H9 (cell line): ENCODE measurements at regions not wholly inside any gene's neighbourhood (a gene's known extent, or its start where the extent isn't known, plus 50 kb on each side); places are given as distances from the start of the nearest gene placed in this dataset.

ENCODE experiments used
- DNase-seq: peaks from one replicate; pipeline ENCODE4 v3.0.0-alpha.2; 2017
- H2AFZ ChIP-seq: one replicate; pipeline ENCODE4 v1.6.1; 2013; ENCODE audit warnings: mild to moderate bottlenecking, low read length, control low read depth, moderate library complexity
- H2AK5ac ChIP-seq: 2 replicates; pipeline ENCODE4 v1.6.1; 2013; ENCODE audit warnings: low read length, control low read depth, mixed read lengths; ENCODE audit not compliant: insufficient read length
- H2BK120ac ChIP-seq: one replicate; pipeline ENCODE4 v1.6.1; 2013; ENCODE audit warnings: low read depth, mild to moderate bottlenecking, low read length, control low read depth, inconsistent platforms; ENCODE audit not compliant: poor library complexity, severe bottlenecking
- H2BK12ac ChIP-seq: 2 replicates; pipeline ENCODE4 v1.6.1; 2013; ENCODE audit warnings: low read length, control low read depth, mixed read lengths, low read depth; ENCODE audit not compliant: insufficient read length
- H2BK15ac ChIP-seq: 2 replicates; pipeline ENCODE4 v1.6.1; 2013; ENCODE audit warnings: low read depth, low read length, control low read depth
- H2BK20ac ChIP-seq: one replicate; pipeline ENCODE4 v1.6.1; 2013; ENCODE audit warnings: low read depth, mild to moderate bottlenecking, low read length, control low read depth, inconsistent platforms; ENCODE audit not compliant: poor library complexity, severe bottlenecking
- H2BK5ac ChIP-seq: 2 replicates; pipeline ENCODE4 v1.6.1; 2013; ENCODE audit warnings: low read length, control low read depth, mixed read lengths; ENCODE audit not compliant: insufficient read length
- H3K14ac ChIP-seq: 2 replicates; pipeline ENCODE4 v1.6.1; 2013; ENCODE audit warnings: low read length, control low read depth; ENCODE audit not compliant: insufficient read depth
- H3K18ac ChIP-seq: 2 replicates; pipeline ENCODE4 v1.6.1; 2013; ENCODE audit warnings: low read depth, mild to moderate bottlenecking, mixed read lengths, low read length, control low read depth; ENCODE audit not compliant: insufficient read length
- H3K23ac ChIP-seq: 2 replicates; pipeline ENCODE4 v1.6.1; 2013; ENCODE audit warnings: low read length, control low read depth, mixed read lengths, low read depth; ENCODE audit not compliant: insufficient read length
- H3K23me2 ChIP-seq: 2 replicates; pipeline ENCODE4 v1.6.1; 2013; ENCODE audit warnings: low read depth, mild to moderate bottlenecking, mixed read lengths, low read length, control low read depth; ENCODE audit not compliant: insufficient read length, poor library complexity, severe bottlenecking
- H3K27ac ChIP-seq: 2 replicates; pipeline ENCODE4 v1.5.1; 2013; ENCODE audit warnings: low read length, control low read depth, mixed read lengths, low read depth; ENCODE audit not compliant: insufficient read length
- H3K27me3 ChIP-seq: 2 replicates; pipeline ENCODE4 v1.6.1; 2013; ENCODE audit warnings: low read length, control low read depth, inconsistent platforms; ENCODE audit not compliant: insufficient read depth
- H3K4ac ChIP-seq: 2 replicates; pipeline ENCODE4 v1.6.1; 2013; ENCODE audit warnings: low read depth, mild to moderate bottlenecking, control low read depth, inconsistent platforms, low read length, moderate library complexity
- H3K4me1 ChIP-seq: 2 replicates; pipeline ENCODE4 v1.6.1; 2013; ENCODE audit warnings: low read length, control low read depth, inconsistent platforms; ENCODE audit not compliant: insufficient read depth
- H3K4me2 ChIP-seq: 2 replicates; pipeline ENCODE4 v1.6.1; 2013; ENCODE audit warnings: low read length, control low read depth, mixed read lengths; ENCODE audit not compliant: insufficient read length, insufficient read depth
- H3K56ac ChIP-seq: 2 replicates; pipeline ENCODE4 v1.6.1; 2013; ENCODE audit warnings: low read depth, mild to moderate bottlenecking, mixed read lengths, low read length, control low read depth; ENCODE audit not compliant: insufficient read length
- H3K79me1 ChIP-seq: 2 replicates; pipeline ENCODE4 v1.6.1; 2013; ENCODE audit warnings: low read depth, mild to moderate bottlenecking, moderate library complexity, low read length, control low read depth, inconsistent platforms; ENCODE audit not compliant: insufficient read depth, poor library complexity, severe bottlenecking
- H3K79me2 ChIP-seq: 2 replicates; pipeline ENCODE4 v1.6.1; 2013; ENCODE audit warnings: low read length, control low read depth, inconsistent platforms; ENCODE audit not compliant: insufficient read depth
- H3K9ac ChIP-seq: 2 replicates; pipeline ENCODE4 v1.6.1; 2013; ENCODE audit warnings: low read length, control low read depth, mixed read lengths; ENCODE audit not compliant: insufficient read length; ENCODE audit errors: extremely low read depth
- H3K9me3 ChIP-seq: one replicate; pipeline ENCODE4 v1.6.1; 2013; ENCODE audit warnings: low read depth, low read length, inconsistent platforms; ENCODE audit not compliant: control insufficient read depth
- H3T11ph ChIP-seq: one replicate; pipeline ENCODE4 v1.6.1; 2013; ENCODE audit warnings: mild to moderate bottlenecking, low read length, control low read depth, inconsistent platforms
- H4K20me1 ChIP-seq: one replicate; pipeline ENCODE4 v1.6.1; 2013; ENCODE audit not compliant: control insufficient read depth, insufficient read length, insufficient read depth
- H4K5ac ChIP-seq: 2 replicates; pipeline ENCODE4 v1.6.1; 2013; ENCODE audit warnings: low read depth, mild to moderate bottlenecking, mixed read lengths, low read length, control low read depth; ENCODE audit not compliant: insufficient read length
- H4K8ac ChIP-seq: replicated peaks from 2 replicates; pipeline ENCODE4 v1.6.1; 2013; ENCODE audit warnings: low read length, control low read depth, mixed read lengths, low read depth; ENCODE audit not compliant: insufficient read length
- H4K91ac ChIP-seq: 2 replicates; pipeline ENCODE4 v1.6.1; 2013; ENCODE audit warnings: low read depth, mild to moderate bottlenecking, moderate library complexity, mixed read lengths, low read length, control low read depth; ENCODE audit not compliant: insufficient read length
- H3K27ac Mint-ChIP-seq, 3 experiments: 2 replicates in 2 of 3; 3 replicates in 1 of 3; pipeline ENCODE4 v1.8.0; 2020 to 2021; ENCODE audit warnings: mixed read lengths in 3 of 3, mild to moderate bottlenecking in 1 of 3, moderate library complexity in 1 of 3
- H3K27me3 Mint-ChIP-seq: 2 replicates; pipeline ENCODE4 v1.8.0; 2021; ENCODE audit warnings: low read depth, mild to moderate bottlenecking, moderate library complexity, mixed read lengths
- H3K36me3 Mint-ChIP-seq, 3 experiments: 2 replicates in 2 of 3; 3 replicates in 1 of 3; pipeline ENCODE4 v1.8.0; 2020 to 2021; ENCODE audit warnings: low read depth in 3 of 3, mixed read lengths in 3 of 3; ENCODE audit not compliant: insufficient read depth in 1 of 3
- H3K4me1 Mint-ChIP-seq, 2 experiments: 2 replicates each; pipeline ENCODE4 v1.8.0; 2020; ENCODE audit warnings: mixed read lengths in 2 of 2
- H3K4me3 Mint-ChIP-seq, 2 experiments: 2 replicates in 1 of 2; 3 replicates in 1 of 2; pipeline ENCODE4 v1.8.0; 2020 to 2021; ENCODE audit warnings: mild to moderate bottlenecking in 2 of 2, mixed read lengths in 2 of 2, moderate library complexity in 1 of 2
- H3K9me3 Mint-ChIP-seq, 2 experiments: 2 replicates in 1 of 2; 3 replicates in 1 of 2; pipeline ENCODE4 v1.8.0; 2020; ENCODE audit warnings: mild to moderate bottlenecking in 2 of 2, mixed read lengths in 2 of 2, moderate library complexity in 1 of 2
- CTCF ChIP-seq: fragments of 200-600 bp; sonication (generic); conservative IDR thresholded peaks from 3 replicates; pipeline ENCODE4 v1.8.0; 2021; ENCODE audit warnings: antibody characterized with exemption, mild to moderate bottlenecking
- WGBS: extraction: QIAGEN DNeasy Blood & Tissue Kit; methylation state at CpG from one replicate; pipeline ENCODE4 v1.1.7; 2013; ENCODE audit warnings: missing lambda C conversion rate, low lambda C conversion rate, mixed read lengths; ENCODE audit not compliant: insufficient read length; ENCODE audit errors: extremely low coverage; 5-methylcytosine and 5-hydroxymethylcytosine counted together

- no peak overlapping the region for H2AK5ac ChIP-seq
- no peak overlapping the region for H4K91ac ChIP-seq
- H2BK12ac ChIP-seq, result no peak overlapping the region
- Mint-ChIP-seq H3K27ac (no peak overlapping the region), H3K4me3 (no peak overlapping the region), H3K4me1 (no peaks in the 10 kb centered on the region), H3K9me3 (no peaks in the 10 kb centered on the region), H3K36me3 (no peaks in the 10 kb centered on the region), H3K27me3 (no peaks in the 10 kb centered on the region)
- H3K56ac ChIP-seq, result no peak overlapping the region
- no peak overlapping the region for H2BK5ac ChIP-seq
- no peaks in the 10 kb centered on the region for H4K20me1 ChIP-seq
- H3K9ac ChIP-seq, result no peak overlapping the region
- H3K4me2 ChIP-seq, result no peak overlapping the region
- no peak overlapping the region for H3K18ac ChIP-seq
- H3K14ac ChIP-seq, result no peak overlapping the region
- no peak overlapping the region for H3K23ac ChIP-seq
- no peaks in the 10 kb centered on the region for H3K4me1 ChIP-seq
- H2BK20ac ChIP-seq, result no peak overlapping the region
- H3K23me2 ChIP-seq, result no peaks in the 10 kb centered on the region
- H3T11ph ChIP-seq, result no peak overlapping the region
- no peaks in the 10 kb centered on the region for H3K27me3 ChIP-seq
- WGBS, result no CpG with 5 or more reads among the region's 1 CpG
- H2BK120ac ChIP-seq, result no peak overlapping the region
- no peak for TF ChIP-seq CTCF
- no peak overlapping the region for H4K8ac ChIP-seq
- no peaks in the 10 kb centered on the region for H3K79me2 ChIP-seq
- no peak overlapping the region for H2BK15ac ChIP-seq
- no peak overlapping the region for H3K27ac ChIP-seq
- H3K4ac ChIP-seq, result no peak overlapping the region
- H3K79me1 ChIP-seq, result no peaks in the 10 kb centered on the region
- no peak for DNase-seq
- H4K5ac ChIP-seq, result no peak overlapping the region
- H3K9me3 ChIP-seq, result no peaks in the 10 kb centered on the region
- H2AFZ ChIP-seq, result no peak overlapping the region
Observed at GRCh38 chr15:54792526-54792925, 404.2 kb downstream of the RSL24D1 start.
